Stomach (tissue), 8 donors: ENCODE measurements at regions not wholly inside any gene's neighbourhood (a gene's known extent, or its start where the extent isn't known, plus 50 kb on each side); places are given as distances from the start of the nearest gene placed in this dataset.

Experiments
- DNase-seq, 2 donors: peaks; one replicate each; pipeline versions ENCODE4 v3.0.0 to v3.0.0-alpha.2; 2013 to 2019
- H3K27ac ChIP-seq, 5 donors: fragments of 200-600 bp in 4 of 5; sonication (generic) in 4 of 5; one replicate each; pipeline ENCODE4 v1.5.1; 2013 to 2019; ENCODE audit warnings: mild to moderate bottlenecking in 1 of 5, moderate library complexity in 1 of 5
- H3K27me3 ChIP-seq, 3 donors: fragments of 200-600 bp; sonication (generic); one replicate each; pipeline ENCODE4 v1.5.1; 2017 to 2019; ENCODE audit warnings: mixed run types in 1 of 3
- H3K36me3 ChIP-seq, 4 donors: fragments of 200-600 bp; sonication (generic); 1 replicate in 3 of 4; 2 replicates in 1 of 4; pipeline ENCODE4 v1.5.1; 2016 to 2019
- H3K4me1 ChIP-seq, 4 donors: fragments of 200-600 bp; sonication (generic); one replicate each; pipeline ENCODE4 v1.5.1; 2016 to 2019
- H3K4me3 ChIP-seq, 4 donors: fragments of 200-600 bp; sonication (generic) in 3 of 4; one replicate each; pipeline ENCODE4 v1.5.1; 2016 to 2019; ENCODE audit warnings: mild to moderate bottlenecking in 1 of 4
- H3K9me3 ChIP-seq, 4 donors: fragments of 200-600 bp; sonication (generic); one replicate each; pipeline ENCODE4 v1.5.1; 2016 to 2019
- CTCF ChIP-seq, 7 experiments: fragments of 450-650 bp in 4 of 7; fragments of 200-600 bp in 3 of 7; sonication (generic) in 3 of 7; IDR thresholded peaks; one replicate each; pipeline ENCODE4 v1.5.1; 2016 to 2019; ENCODE audit warnings: antibody characterized with exemption in 7 of 7, control low read depth in 2 of 7, mild to moderate bottlenecking in 1 of 7
- EP300 ChIP-seq: sonication (generic); formaldehyde crosslinking; IDR thresholded peaks from one replicate; pipeline ENCODE4 v1.6.1; 2017; ENCODE audit warnings: antibody characterized with exemption
- POLR2A ChIP-seq, 4 donors: fragments of 450-650 bp; IDR thresholded peaks; one replicate each; pipeline ENCODE4 v1.6.1; 2016; ENCODE audit warnings: antibody characterized with exemption in 4 of 4, control low read depth in 2 of 4, mild to moderate bottlenecking in 1 of 4, moderate library complexity in 1 of 4
- POLR2AphosphoS5 ChIP-seq, 3 donors: sonication (generic); formaldehyde crosslinking; IDR thresholded peaks; one replicate each; pipeline ENCODE4 v1.6.1; 2016; ENCODE audit warnings: antibody characterized with exemption in 3 of 3
- WGBS, 5 donors: extraction: QIAGEN DNeasy Blood & Tissue Kit in 3 of 5; methylation state at CpG; one replicate each; pipeline versions ENCODE4 v1.1.5 to v1.1.7; 2013 to 2018; 5-methylcytosine and 5-hydroxymethylcytosine counted together
- intact Hi-C: fragments of 100-400 bp; cut with DNase I; formaldehyde crosslinking; loops from one replicate; pipeline ENCODE4 v1.15.1; 2023; ENCODE audit warnings: low total_unique reads
- small RNA-seq, 4 donors: library from RNA; depleted of rRNA; stranded (forward); fragments of <200 nt; gene quantifications; one replicate each; pipeline ENCODE3, GENCODE V24; 2016
- donor health status: healthy with polysubstance abuse.
- donor health status: Bipolar disorder and iron deficiency.
- donor health status: healthy.

GRCh38 chr22:33108037-33108436 is 49.9 kb upstream of the SYN3 start:
- Histone ChIP-seq H3K9me3 (peaks cover 0 to 7% (median 0%) of the 10 kb centered on the region in 4 donors), H3K27ac (no peak overlapping the region), H3K4me1 (no peaks in the 10 kb centered on the region), H3K4me3 (no peak overlapping the region), H3K36me3 (no peaks in the 10 kb centered on the region), H3K27me3 (peaks cover 0 to 7% (median 0%) of the 10 kb centered on the region in 3 donors)
- WGBS, 5 donors: 63 to 78% (median 71%) methylated on average over 5 of the region's 5 CpGs
- TF ChIP-seq POLR2AphosphoS5 (IDR thresholded peaks at IDR 0.05) (no peak), POLR2A (IDR thresholded peaks at IDR 0.05) (no peak), CTCF (IDR thresholded peaks at IDR 0.05) (no peak), EP300 (no peak)
- intact Hi-C loops: no loop called here
- DNase-seq: no peak

Small RNA genes in the stretch of these regions (small RNA-seq; reads per million reads assigned to genes)
- 0 reads per million in 4 donors for gene Z82198.3
